ENCODE measurements at regions not wholly inside any gene's neighbourhood (a gene's known extent, or its start where the extent isn't known, plus 50 kb on each side); places are given as distances from the start of the nearest gene placed in this dataset.
A peak's percentile ranks its signal among the peaks of the same experiment; 100 is the strongest.

GRCh38 chr14:50036637-50037036 is 79.7 kb downstream of the VCPKMT start:
- Histone ChIP-seq H3K36me3 (ENCODE audit: control insufficient read depth in 5 of 5, insufficient read depth in 5 of 5, low read length in 5 of 5) (no peaks in the 10 kb centered on the region), H3K4me3 (ENCODE audit: low read depth in 1 of 5, low read length in 5 of 5) (no peak overlapping the region), H3K4me1 (ENCODE audit: control insufficient read depth in 5 of 5, insufficient read depth in 5 of 5, low read length in 5 of 5) (peaks cover 8 to 40% (median 32%) of the 10 kb centered on the region in 5 donors), H3K9me3 (ENCODE audit: control insufficient read depth in 5 of 5, low read length in 5 of 5) (no peaks in the 10 kb centered on the region), H3K27me3 (ENCODE audit: control insufficient read depth in 5 of 5, insufficient read depth in 4 of 5, low read length in 5 of 5) (no peaks in the 10 kb centered on the region), H3K9ac (ENCODE audit: low read length in 5 of 5) (no peak overlapping the region), H3K27ac (ENCODE audit: low read depth, low read length) (no peak overlapping the region)

GRCh38 chr14:50037240-50037639 is 79.1 kb downstream of the VCPKMT start:
- Histone ChIP-seq H3K36me3 (ENCODE audit: control insufficient read depth in 5 of 5, insufficient read depth in 5 of 5, low read length in 5 of 5) (no peaks in the 10 kb centered on the region), H3K27ac (ENCODE audit: low read depth, low read length) (no peak overlapping the region), H3K4me3 (ENCODE audit: low read depth in 1 of 5, low read length in 5 of 5) (no peak overlapping the region), H3K27me3 (ENCODE audit: control insufficient read depth in 5 of 5, insufficient read depth in 4 of 5, low read length in 5 of 5) (no peaks in the 10 kb centered on the region), H3K9me3 (ENCODE audit: control insufficient read depth in 5 of 5, low read length in 5 of 5) (no peaks in the 10 kb centered on the region), H3K4me1 (ENCODE audit: control insufficient read depth in 5 of 5, insufficient read depth in 5 of 5, low read length in 5 of 5) (peaks cover 8 to 34% (median 26%) of the 10 kb centered on the region in 5 donors), H3K9ac (ENCODE audit: low read length in 5 of 5) (no peak overlapping the region)

- H3K27ac ChIP-seq (ENCODE audit: low read depth, low read length): peak overlapping the region; percentile 42
- H3K9me3 ChIP-seq (ENCODE audit: control insufficient read depth in 5 of 5, low read length in 5 of 5): no peaks in the 10 kb centered on the region
- no peak overlapping the region for H3K9ac ChIP-seq (ENCODE audit: low read length in 5 of 5)
- no peaks in the 10 kb centered on the region for H3K27me3 ChIP-seq (ENCODE audit: control insufficient read depth in 5 of 5, insufficient read depth in 4 of 5, low read length in 5 of 5)
- no peaks in the 10 kb centered on the region for H3K36me3 ChIP-seq (ENCODE audit: control insufficient read depth in 5 of 5, insufficient read depth in 5 of 5, low read length in 5 of 5)
- peaks cover 8 to 34% (median 25%) of the 10 kb centered on the region in 5 donors for H3K4me1 ChIP-seq (ENCODE audit: control insufficient read depth in 5 of 5, insufficient read depth in 5 of 5, low read length in 5 of 5)
- no peak overlapping the region for H3K4me3 ChIP-seq (ENCODE audit: low read depth in 1 of 5, low read length in 5 of 5)
These were observed 78.5 kb downstream of the VCPKMT start for GRCh38 chr14:50037852-50038251.

GRCh38 chr14:50038398-50039119 is 77.8 kb downstream of the VCPKMT start:
- Histone ChIP-seq H3K9ac (ENCODE audit: low read length in 5 of 5) (peak overlapping the region in 1 of 5 donors; percentile 22), H3K4me1 (ENCODE audit: control insufficient read depth in 5 of 5, insufficient read depth in 5 of 5, low read length in 5 of 5) (peaks cover 8 to 34% (median 25%) of the 10 kb centered on the region in 5 donors), H3K27ac (ENCODE audit: low read depth, low read length) (peak overlapping the region; percentile 42)

GRCh38 chr14:50039120-50039517 is 77.3 kb downstream of the VCPKMT start:
- H3K27me3 ChIP-seq (ENCODE audit: control insufficient read depth in 5 of 5, insufficient read depth in 4 of 5, low read length in 5 of 5): no peaks in the 10 kb centered on the region
- no peak overlapping the region for H3K9ac ChIP-seq (ENCODE audit: low read length in 5 of 5)
- no peak overlapping the region for H3K4me3 ChIP-seq (ENCODE audit: low read depth in 1 of 5, low read length in 5 of 5)
- peaks cover 11 to 40% (median 30%) of the 10 kb centered on the region in 5 donors for H3K4me1 ChIP-seq (ENCODE audit: control insufficient read depth in 5 of 5, insufficient read depth in 5 of 5, low read length in 5 of 5)
- peak overlapping the region; percentile 42 for H3K27ac ChIP-seq (ENCODE audit: low read depth, low read length)
- H3K9me3 ChIP-seq (ENCODE audit: control insufficient read depth in 5 of 5, low read length in 5 of 5): no peaks in the 10 kb centered on the region
- no peaks in the 10 kb centered on the region for H3K36me3 ChIP-seq (ENCODE audit: control insufficient read depth in 5 of 5, insufficient read depth in 5 of 5, low read length in 5 of 5)

More at GRCh38 chr14:50038398-50039119, 77.8 kb downstream of the VCPKMT start:
- Histone ChIP-seq H3K27me3 (ENCODE audit: control insufficient read depth in 5 of 5, insufficient read depth in 4 of 5, low read length in 5 of 5) (no peaks in the 10 kb centered on the region), H3K9me3 (ENCODE audit: control insufficient read depth in 5 of 5, low read length in 5 of 5) (no peaks in the 10 kb centered on the region), H3K4me3 (ENCODE audit: low read depth in 1 of 5, low read length in 5 of 5) (no peak overlapping the region), H3K36me3 (ENCODE audit: control insufficient read depth in 5 of 5, insufficient read depth in 5 of 5, low read length in 5 of 5) (no peaks in the 10 kb centered on the region)

GRCh38 chr14:50039734-50040400 is 76.5 kb downstream of the VCPKMT start:
- Histone ChIP-seq H3K4me1 (ENCODE audit: control insufficient read depth in 5 of 5, insufficient read depth in 5 of 5, low read length in 5 of 5) (peaks cover 14 to 47% (median 37%) of the 10 kb centered on the region in 5 donors), H3K36me3 (ENCODE audit: control insufficient read depth in 5 of 5, insufficient read depth in 5 of 5, low read length in 5 of 5) (no peaks in the 10 kb centered on the region), H3K27ac (ENCODE audit: low read depth, low read length) (peak overlapping the region; percentile 42), H3K4me3 (ENCODE audit: low read depth in 1 of 5, low read length in 5 of 5) (no peak overlapping the region), H3K9me3 (ENCODE audit: control insufficient read depth in 5 of 5, low read length in 5 of 5) (no peaks in the 10 kb centered on the region), H3K27me3 (ENCODE audit: control insufficient read depth in 5 of 5, insufficient read depth in 4 of 5, low read length in 5 of 5) (no peaks in the 10 kb centered on the region), H3K9ac (ENCODE audit: low read length in 5 of 5) (peak overlapping the region in 1 of 5 donors; percentile 40)

- no peaks in the 10 kb centered on the region for H3K27me3 ChIP-seq (ENCODE audit: control insufficient read depth in 5 of 5, insufficient read depth in 4 of 5, low read length in 5 of 5)
- peaks cover 18 to 53% (median 42%) of the 10 kb centered on the region in 5 donors for H3K4me1 ChIP-seq (ENCODE audit: control insufficient read depth in 5 of 5, insufficient read depth in 5 of 5, low read length in 5 of 5)
- peak overlapping the region in 1 of 5 donors; percentile 54 for H3K4me3 ChIP-seq (ENCODE audit: low read depth in 1 of 5, low read length in 5 of 5)
- H3K9ac ChIP-seq (ENCODE audit: low read length in 5 of 5): peak overlapping the region in 1 of 5 donors; percentile 40
- no peaks in the 10 kb centered on the region for H3K36me3 ChIP-seq (ENCODE audit: control insufficient read depth in 5 of 5, insufficient read depth in 5 of 5, low read length in 5 of 5)
- H3K27ac ChIP-seq (ENCODE audit: low read depth, low read length): peak overlapping the region; percentile 42
- H3K9me3 ChIP-seq (ENCODE audit: control insufficient read depth in 5 of 5, low read length in 5 of 5): no peaks in the 10 kb centered on the region
These were observed 76.0 kb downstream of the VCPKMT start for GRCh38 chr14:50040401-50040775.

- H3K9ac ChIP-seq (ENCODE audit: low read length in 5 of 5): peak overlapping the region in 1 of 5 donors; percentile 40
- H3K27me3 ChIP-seq (ENCODE audit: control insufficient read depth in 5 of 5, insufficient read depth in 4 of 5, low read length in 5 of 5): no peaks in the 10 kb centered on the region
- peaks cover 19 to 58% (median 45%) of the 10 kb centered on the region in 5 donors for H3K4me1 ChIP-seq (ENCODE audit: control insufficient read depth in 5 of 5, insufficient read depth in 5 of 5, low read length in 5 of 5)
These were observed 75.4 kb downstream of the VCPKMT start for GRCh38 chr14:50040895-50041465.

GRCh38 chr14:50041980-50042379 is 74.4 kb downstream of the VCPKMT start:
- H3K4me1 ChIP-seq (ENCODE audit: control insufficient read depth in 5 of 5, insufficient read depth in 5 of 5, low read length in 5 of 5): peaks cover 19 to 63% (median 47%) of the 10 kb centered on the region in 5 donors
- H3K27me3 ChIP-seq (ENCODE audit: control insufficient read depth in 5 of 5, insufficient read depth in 4 of 5, low read length in 5 of 5): no peaks in the 10 kb centered on the region
- H3K36me3 ChIP-seq (ENCODE audit: control insufficient read depth in 5 of 5, insufficient read depth in 5 of 5, low read length in 5 of 5): no peaks in the 10 kb centered on the region
- peaks cover 0 to 3% (median 0%) of the 10 kb centered on the region in 5 donors for H3K9me3 ChIP-seq (ENCODE audit: control insufficient read depth in 5 of 5, low read length in 5 of 5)
- H3K4me3 ChIP-seq (ENCODE audit: low read depth in 1 of 5, low read length in 5 of 5): no peak overlapping the region
- H3K9ac ChIP-seq (ENCODE audit: low read length in 5 of 5): no peak overlapping the region
- no peak overlapping the region for H3K27ac ChIP-seq (ENCODE audit: low read depth, low read length)

More at GRCh38 chr14:50040895-50041465, 75.4 kb downstream of the VCPKMT start:
- Histone ChIP-seq H3K4me3 (ENCODE audit: low read depth in 1 of 5, low read length in 5 of 5) (peak overlapping the region in 1 of 5 donors; percentile 54), H3K36me3 (ENCODE audit: control insufficient read depth in 5 of 5, insufficient read depth in 5 of 5, low read length in 5 of 5) (no peaks in the 10 kb centered on the region), H3K27ac (ENCODE audit: low read depth, low read length) (no peak overlapping the region), H3K9me3 (ENCODE audit: control insufficient read depth in 5 of 5, low read length in 5 of 5) (peaks cover 0 to 3% (median 0%) of the 10 kb centered on the region in 5 donors)

All from subcutaneous abdominal adipose tissue (tissue), 5 donors.